ENCODE measurements at regions not wholly inside any gene's neighbourhood (a gene's known extent, or its start where the extent isn't known, plus 50 kb on each side); places are given as distances from the start of the nearest gene placed in this dataset.

GRCh38 chr3:76656531-76657070 lies 383.3 kb upstream of the ROBO2 start:
- TF ChIP-seq TCF4 (CRISPR knock-in tag; IDR thresholded peaks at IDR 0.05; ENCODE audit: borderline replicate concordance) (no peak), ZFP3 (CRISPR knock-in tag; IDR thresholded peaks at IDR 0.05) (no peak), CREB5 (CRISPR knock-in tag; IDR thresholded peaks at IDR 0.05; ENCODE audit: low read depth) (no peak), SNAI2 (CRISPR knock-in tag; IDR thresholded peaks at IDR 0.05) (no peak), RARB (CRISPR knock-in tag; IDR thresholded peaks at IDR 0.05) (no peak), PATZ1 (CRISPR knock-in tag; IDR thresholded peaks at IDR 0.05; ENCODE audit: borderline replicate concordance) (no peak), BACH2 (CRISPR knock-in tag; IDR thresholded peaks at IDR 0.05; ENCODE audit: borderline replicate concordance) (no peak), TOX (CRISPR knock-in tag; IDR thresholded peaks at IDR 0.05; ENCODE audit: borderline replicate concordance) (no peak), ESRRG (CRISPR knock-in tag; IDR thresholded peaks at IDR 0.05) (no peak), ARNTL (CRISPR knock-in tag; IDR thresholded peaks at IDR 0.05; ENCODE audit: borderline replicate concordance, low read depth) (no peak)
- ATAC-seq, result no peak

- TF ChIP-seq CREB5 (CRISPR knock-in tag; IDR thresholded peaks at IDR 0.05; ENCODE audit: low read depth) (no peak), CSRNP3 (CRISPR knock-in tag; IDR thresholded peaks at IDR 0.05) (no peak), ARNTL (CRISPR knock-in tag; IDR thresholded peaks at IDR 0.05; ENCODE audit: borderline replicate concordance, low read depth) (no peak), PATZ1 (CRISPR knock-in tag; IDR thresholded peaks at IDR 0.05; ENCODE audit: borderline replicate concordance) (no peak), RARB (CRISPR knock-in tag; IDR thresholded peaks at IDR 0.05) (no peak), TSHZ2 (CRISPR knock-in tag; IDR thresholded peaks at IDR 0.05) (no peak), PPARA (CRISPR knock-in tag; IDR thresholded peaks at IDR 0.05; ENCODE audit: borderline replicate concordance) (no peak), TOX (CRISPR knock-in tag; IDR thresholded peaks at IDR 0.05; ENCODE audit: borderline replicate concordance) (no peak), GLIS3 (CRISPR knock-in tag; IDR thresholded peaks at IDR 0.05) (no peak), OSR1 (CRISPR knock-in tag; IDR thresholded peaks at IDR 0.05) (no peak), TCF4 (CRISPR knock-in tag; IDR thresholded peaks at IDR 0.05; ENCODE audit: borderline replicate concordance) (no peak), ZFP30 (CRISPR knock-in tag; IDR thresholded peaks at IDR 0.05) (no peak), BACH2 (CRISPR knock-in tag; IDR thresholded peaks at IDR 0.05; ENCODE audit: borderline replicate concordance) (no peak), ZNF8 (CRISPR knock-in tag; IDR thresholded peaks at IDR 0.05) (no peak), ZFP3 (CRISPR knock-in tag; IDR thresholded peaks at IDR 0.05) (no peak), ZNF565 (CRISPR knock-in tag; conservative IDR thresholded peaks at IDR 0.05; ENCODE audit: low read depth) (no peak), ESRRG (CRISPR knock-in tag; IDR thresholded peaks at IDR 0.05) (no peak)
- TF ChIP-seq, protein P1, sequence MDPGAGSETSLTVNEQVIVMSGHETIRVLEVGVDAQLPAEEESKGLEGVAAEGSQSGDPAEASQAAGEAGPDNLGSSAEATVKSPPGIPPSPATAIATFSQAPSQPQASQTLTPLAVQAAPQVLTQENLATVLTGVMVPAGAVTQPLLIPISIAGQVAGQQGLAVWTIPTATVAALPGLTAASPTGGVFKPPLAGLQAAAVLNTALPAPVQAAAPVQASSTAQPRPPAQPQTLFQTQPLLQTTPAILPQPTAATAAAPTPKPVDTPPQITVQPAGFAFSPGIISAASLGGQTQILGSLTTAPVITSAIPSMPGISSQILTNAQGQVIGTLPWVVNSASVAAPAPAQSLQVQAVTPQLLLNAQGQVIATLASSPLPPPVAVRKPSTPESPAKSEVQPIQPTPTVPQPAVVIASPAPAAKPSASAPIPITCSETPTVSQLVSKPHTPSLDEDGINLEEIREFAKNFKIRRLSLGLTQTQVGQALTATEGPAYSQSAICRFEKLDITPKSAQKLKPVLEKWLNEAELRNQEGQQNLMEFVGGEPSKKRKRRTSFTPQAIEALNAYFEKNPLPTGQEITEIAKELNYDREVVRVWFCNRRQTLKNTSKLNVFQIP (CRISPR knock-in tag; IDR thresholded peaks at IDR 0.05; ENCODE audit: borderline replicate concordance, low read depth), result no peak
- no peak for ATAC-seq
Measured at GRCh38 chr3:76657909-76658308, 382.0 kb upstream of the ROBO2 start.

Measured in SK-N-SH treated with all-trans-retinoic acid at 6 μM for 48 hours (cell line).